ENCODE measurements at regions not wholly inside any gene's neighbourhood (a gene's known extent, or its start where the extent isn't known, plus 50 kb on each side); places are given as distances from the start of the nearest gene placed in this dataset.

DNA sequence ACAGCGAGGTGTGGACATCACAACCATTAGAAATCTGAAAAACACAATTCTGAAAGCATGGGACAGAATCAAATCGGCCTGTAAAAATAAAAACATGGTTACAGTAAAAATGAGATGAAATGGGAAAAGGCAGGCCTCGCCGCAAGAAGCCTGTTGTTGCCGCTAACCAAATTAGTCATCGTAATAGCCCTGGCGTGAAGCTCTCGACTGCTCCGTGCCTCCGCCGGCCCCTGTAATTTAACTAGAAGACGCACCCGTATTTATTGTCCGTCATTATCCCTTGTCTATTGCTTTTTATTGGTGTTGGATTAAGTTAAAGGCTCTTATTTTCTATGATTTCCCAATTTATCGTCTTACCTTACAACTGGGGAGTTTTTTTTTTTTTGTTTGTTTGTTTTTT, 334.6 kb upstream of the EEF2KMT start:
- DNase-seq: no peak
- Mint-ChIP-seq H3K36me3 (no peaks in the 10 kb centered on the region), H3K27me3 (peaks cover 3% of the 10 kb centered on the region in 2 donors), H3K27ac (no peak overlapping the region), H3K4me3 (no peak overlapping the region), H3K9me3 (peaks cover 0 to 3% (median 0%) of the 10 kb centered on the region in 8 donors), H3K4me1 (no peaks in the 10 kb centered on the region)
- Histone ChIP-seq H3K36me3 (ENCODE audit: insufficient read depth, low read length) (no peaks in the 10 kb centered on the region), H3K27ac (ENCODE audit: low read depth, low read length) (no peak overlapping the region), H3K4me1 (ENCODE audit: insufficient read depth, low read length) (no peaks in the 10 kb centered on the region), H3K4me3 (ENCODE audit: low read length in 2 of 2) (no peak overlapping the region), H3K27me3 (ENCODE audit: insufficient read depth, low read length) (no peaks in the 10 kb centered on the region), H3K9me3 (ENCODE audit: control insufficient read depth in 1 of 2, low read length in 2 of 2) (no peaks in the 10 kb centered on the region)
- intact Hi-C loops (cut with micrococcal nuclease): no loop called here
- POLR2A ChIA-PET (ENCODE audit: partially characterized antibody): no interaction called here
- CTCF ChIA-PET (ENCODE audit: partially characterized antibody): interaction anchor here (0.7 kb wide), 1 partner anchor 11 kb away, joined by 3 read pairs; no protein-coding TSS in a partner anchor

DNA sequence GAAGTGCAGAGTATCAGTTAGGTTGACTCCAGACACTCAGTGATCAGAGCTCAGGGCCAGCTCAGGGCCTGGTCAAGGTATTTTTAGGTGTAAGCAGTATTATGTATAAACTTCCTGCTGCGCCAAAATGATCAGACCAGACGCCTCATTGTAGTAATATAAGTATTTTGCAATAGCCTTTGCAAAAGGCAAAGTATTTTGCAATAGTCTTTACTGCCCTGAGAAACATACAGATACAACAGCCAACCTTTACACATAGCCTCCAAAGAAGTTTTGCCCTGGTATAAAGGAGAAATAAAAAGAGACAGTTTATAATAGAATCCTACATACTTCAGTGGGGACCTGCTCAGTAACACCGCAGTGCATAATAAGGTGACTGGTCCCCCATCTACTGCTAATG, 333.0 kb upstream of the EEF2KMT start:
- Histone ChIP-seq H3K9me3 (ENCODE audit: control insufficient read depth in 1 of 2, low read length in 2 of 2) (no peaks in the 10 kb centered on the region), H3K27me3 (ENCODE audit: insufficient read depth, low read length) (no peaks in the 10 kb centered on the region), H3K36me3 (ENCODE audit: insufficient read depth, low read length) (no peaks in the 10 kb centered on the region), H3K27ac (ENCODE audit: low read depth, low read length) (no peak overlapping the region), H3K4me3 (ENCODE audit: low read length in 2 of 2) (no peak overlapping the region), H3K4me1 (ENCODE audit: insufficient read depth, low read length) (no peaks in the 10 kb centered on the region)
- H3K9me3 Mint-ChIP-seq: peaks cover 0 to 3% (median 0%) of the 10 kb centered on the region in 8 donors
- POLR2A ChIA-PET (ENCODE audit: partially characterized antibody): no interaction called here
- no peak overlapping the region for H3K27ac Mint-ChIP-seq
- intact Hi-C loops (cut with micrococcal nuclease): no loop called here
- peaks cover 3 to 5% of the 10 kb centered on the region in 2 donors for H3K27me3 Mint-ChIP-seq
- H3K4me3 Mint-ChIP-seq: no peak overlapping the region
- CTCF ChIA-PET (ENCODE audit: partially characterized antibody): no interaction called here
- DNase-seq: no peak
- no peaks in the 10 kb centered on the region for H3K36me3 Mint-ChIP-seq
- no peaks in the 10 kb centered on the region for H3K4me1 Mint-ChIP-seq

DNA sequence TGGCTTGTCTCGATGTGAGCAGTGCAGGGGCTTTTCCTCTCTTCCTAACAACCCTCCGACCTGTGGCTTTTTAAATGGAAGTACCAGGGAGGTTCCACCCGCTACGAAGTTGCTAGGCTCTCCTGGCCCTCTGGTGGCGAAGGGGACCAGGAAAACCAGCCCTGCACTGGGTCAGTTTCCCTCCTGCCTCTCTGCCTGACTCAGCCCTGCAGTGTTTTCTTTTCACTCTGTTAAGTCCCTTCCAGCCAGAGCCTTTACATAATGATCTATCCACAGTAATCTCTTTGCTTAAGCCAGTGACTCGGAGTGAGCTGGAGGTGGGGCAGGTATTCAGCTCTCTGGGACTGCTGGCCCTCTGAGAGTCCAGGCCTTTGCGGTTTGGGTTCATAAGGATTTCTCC, 331.3 kb upstream of the EEF2KMT start:
- Histone ChIP-seq H3K27me3 (ENCODE audit: insufficient read depth, low read length) (no peaks in the 10 kb centered on the region), H3K9me3 (ENCODE audit: control insufficient read depth in 1 of 2, low read length in 2 of 2) (no peaks in the 10 kb centered on the region), H3K4me3 (ENCODE audit: low read length in 2 of 2) (no peak overlapping the region), H3K27ac (ENCODE audit: low read depth, low read length) (no peak overlapping the region), H3K36me3 (ENCODE audit: insufficient read depth, low read length) (no peaks in the 10 kb centered on the region), H3K4me1 (ENCODE audit: insufficient read depth, low read length) (no peaks in the 10 kb centered on the region)
- no peak for DNase-seq
- H3K4me3 Mint-ChIP-seq: no peak overlapping the region
- no peak overlapping the region for H3K27ac Mint-ChIP-seq
- POLR2A ChIA-PET (ENCODE audit: partially characterized antibody): no interaction called here
- CTCF ChIA-PET (ENCODE audit: partially characterized antibody): no interaction called here
- H3K4me1 Mint-ChIP-seq: no peaks in the 10 kb centered on the region
- intact Hi-C loops (cut with micrococcal nuclease): no loop called here
- no peaks in the 10 kb centered on the region for H3K9me3 Mint-ChIP-seq
- no peaks in the 10 kb centered on the region for H3K36me3 Mint-ChIP-seq
- H3K27me3 Mint-ChIP-seq: peaks cover 0 to 5% of the 10 kb centered on the region in 2 donors

DNA sequence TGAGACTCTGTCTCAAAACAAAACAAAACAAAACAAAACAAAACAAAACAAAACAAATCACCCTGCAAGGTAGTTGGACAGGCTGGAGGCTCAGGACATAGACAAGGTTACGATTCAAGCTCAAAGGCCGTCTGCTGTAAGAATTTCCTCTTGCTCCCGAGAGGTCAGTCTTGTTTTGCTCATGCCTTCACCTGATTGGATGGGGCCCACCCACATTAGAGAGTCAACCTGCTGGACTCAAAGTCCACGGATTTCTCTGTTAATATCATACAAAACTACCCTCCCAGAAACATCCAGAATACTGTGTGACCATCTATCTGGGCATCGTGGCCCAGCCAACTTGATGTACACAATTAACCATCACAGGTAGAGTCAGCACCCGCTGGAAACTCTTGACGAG, 330.0 kb upstream of the EEF2KMT start:
- Mint-ChIP-seq H3K4me1 (no peaks in the 10 kb centered on the region), H3K27me3 (peaks cover 0 to 5% of the 10 kb centered on the region in 2 donors), H3K4me3 (no peak overlapping the region), H3K9me3 (no peaks in the 10 kb centered on the region), H3K36me3 (no peaks in the 10 kb centered on the region), H3K27ac (no peak overlapping the region)
- no peaks in the 10 kb centered on the region for H3K27me3 ChIP-seq (ENCODE audit: insufficient read depth, low read length)
- CTCF ChIA-PET (ENCODE audit: partially characterized antibody): no interaction called here
- no peak overlapping the region for H3K4me3 ChIP-seq (ENCODE audit: low read length in 2 of 2)
- H3K27ac ChIP-seq (ENCODE audit: low read depth, low read length): no peak overlapping the region
- H3K9me3 ChIP-seq (ENCODE audit: control insufficient read depth in 1 of 2, low read length in 2 of 2): no peaks in the 10 kb centered on the region
- POLR2A ChIA-PET (ENCODE audit: partially characterized antibody): no interaction called here
- DNase-seq: no peak
- H3K4me1 ChIP-seq (ENCODE audit: insufficient read depth, low read length): no peaks in the 10 kb centered on the region
- H3K36me3 ChIP-seq (ENCODE audit: insufficient read depth, low read length): no peaks in the 10 kb centered on the region
- intact Hi-C loops (cut with micrococcal nuclease): no loop called here

DNA sequence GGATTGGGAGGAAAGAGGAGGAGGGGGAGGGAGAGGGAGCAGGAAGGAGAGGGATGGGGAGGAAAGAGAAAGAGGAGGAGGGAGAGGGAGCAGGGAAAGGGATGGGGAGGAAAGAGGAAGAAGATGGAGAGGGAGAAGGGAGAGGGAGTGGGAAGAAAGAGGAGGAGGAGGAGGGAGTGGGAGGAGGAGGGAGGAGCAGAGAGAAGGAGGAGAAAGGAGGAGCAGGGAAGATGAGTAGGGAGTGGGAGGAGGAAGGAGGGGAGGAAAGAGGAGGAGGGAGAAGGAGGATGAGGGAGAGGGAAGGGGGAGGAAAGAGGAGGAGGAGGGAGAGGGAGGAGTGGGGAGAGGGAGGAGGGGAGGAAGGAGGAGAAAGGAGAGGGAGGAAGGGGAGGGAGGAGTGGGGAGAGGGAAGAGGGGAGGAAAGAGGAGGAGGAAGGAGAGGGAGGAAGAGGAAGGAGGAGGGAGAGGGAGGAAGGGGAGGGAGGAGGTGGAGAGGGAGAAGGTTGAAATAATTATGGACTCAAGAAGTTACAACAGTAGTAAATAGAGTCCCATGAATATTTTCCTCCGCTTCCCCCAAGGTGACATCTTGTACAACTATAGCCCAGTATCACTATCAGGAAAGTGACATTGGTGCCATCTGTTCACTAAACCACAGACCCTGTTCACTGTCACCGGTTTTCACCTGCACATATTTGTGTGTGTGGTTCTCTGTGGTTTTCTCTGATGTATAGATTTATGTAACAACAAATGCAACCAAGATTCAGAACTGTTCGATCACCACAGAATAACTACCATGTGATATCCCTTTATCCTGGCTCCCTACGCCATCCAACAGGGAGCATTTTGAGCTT, 325.3 kb upstream of the EEF2KMT start:
- ChIA-PET POLR2A (ENCODE audit: partially characterized antibody) (no interaction called here), CTCF (ENCODE audit: partially characterized antibody) (no interaction called here)
- peaks cover 2 to 3% of the 10 kb centered on the region in 2 donors for H3K27me3 Mint-ChIP-seq
- Histone ChIP-seq H3K27ac (ENCODE audit: low read depth, low read length) (no peak overlapping the region), H3K4me1 (ENCODE audit: insufficient read depth, low read length) (no peaks in the 10 kb centered on the region), H3K27me3 (ENCODE audit: insufficient read depth, low read length) (no peaks in the 10 kb centered on the region), H3K4me3 (ENCODE audit: low read length in 2 of 2) (no peak overlapping the region), H3K9me3 (ENCODE audit: control insufficient read depth in 1 of 2, low read length in 2 of 2) (no peaks in the 10 kb centered on the region), H3K36me3 (ENCODE audit: insufficient read depth, low read length) (no peaks in the 10 kb centered on the region)
- no peak overlapping the region for H3K4me3 Mint-ChIP-seq
- intact Hi-C loops (cut with micrococcal nuclease): no loop called here
- no peaks in the 10 kb centered on the region for H3K4me1 Mint-ChIP-seq
- H3K9me3 Mint-ChIP-seq: peaks cover 0 to 5% (median 0%) of the 10 kb centered on the region in 8 donors
- H3K36me3 Mint-ChIP-seq: no peaks in the 10 kb centered on the region
- H3K27ac Mint-ChIP-seq: no peak overlapping the region
- DNase-seq: no peak

DNA sequence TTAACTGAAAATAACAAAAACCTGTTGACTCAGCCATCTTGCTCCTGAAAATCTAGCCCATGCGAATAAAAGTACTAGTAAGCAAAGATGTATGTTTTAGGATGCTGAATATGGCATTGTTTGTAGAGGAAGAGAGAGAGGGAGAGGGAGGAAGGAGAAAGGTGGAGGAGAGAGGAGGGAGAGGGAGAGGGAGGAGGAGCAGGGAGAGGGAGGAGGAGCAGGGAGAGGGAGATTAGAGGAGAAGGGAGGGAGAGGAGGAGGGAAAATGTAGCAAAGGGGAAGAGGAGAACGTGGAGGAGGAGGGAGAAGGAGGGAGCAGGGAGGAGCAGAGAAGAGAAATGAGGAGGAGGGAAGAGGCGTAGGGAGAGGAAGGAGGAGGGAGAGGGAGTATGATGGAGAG, 324.5 kb upstream of the EEF2KMT start:
- Mint-ChIP-seq H3K4me3 (no peak overlapping the region), H3K27me3 (peaks cover 2 to 3% of the 10 kb centered on the region in 2 donors), H3K4me1 (no peaks in the 10 kb centered on the region), H3K9me3 (peaks cover 0 to 5% (median 0%) of the 10 kb centered on the region in 8 donors), H3K27ac (no peak overlapping the region), H3K36me3 (no peaks in the 10 kb centered on the region)
- ChIA-PET CTCF (ENCODE audit: partially characterized antibody) (no interaction called here), POLR2A (ENCODE audit: partially characterized antibody) (no interaction called here)
- DNase-seq: no peak
- H3K9me3 ChIP-seq (ENCODE audit: control insufficient read depth in 1 of 2, low read length in 2 of 2): no peaks in the 10 kb centered on the region
- no peaks in the 10 kb centered on the region for H3K27me3 ChIP-seq (ENCODE audit: insufficient read depth, low read length)
- intact Hi-C loops (cut with micrococcal nuclease): no loop called here
- no peak overlapping the region for H3K27ac ChIP-seq (ENCODE audit: low read depth, low read length)
- H3K4me3 ChIP-seq (ENCODE audit: low read length in 2 of 2): no peak overlapping the region
- no peaks in the 10 kb centered on the region for H3K36me3 ChIP-seq (ENCODE audit: insufficient read depth, low read length)
- H3K4me1 ChIP-seq (ENCODE audit: insufficient read depth, low read length): no peaks in the 10 kb centered on the region

DNA sequence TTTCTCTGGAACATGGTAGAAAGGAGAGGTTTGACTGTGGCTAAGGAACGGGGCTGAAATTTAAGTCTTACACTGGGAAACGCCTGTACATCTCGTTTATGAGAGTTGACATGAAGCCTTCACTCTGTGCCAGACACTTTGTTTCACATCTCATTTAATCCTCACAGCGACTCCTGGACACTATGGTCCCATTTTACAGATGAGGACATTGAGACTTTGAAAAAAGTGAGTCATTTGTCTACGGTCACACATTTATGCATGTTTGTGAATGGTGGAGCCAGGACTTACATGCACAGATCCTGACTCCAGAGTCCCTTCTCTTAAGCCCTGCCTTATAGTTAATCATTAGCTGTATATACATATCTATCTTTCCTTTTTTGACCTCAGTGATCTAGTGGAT, 318.4 kb upstream of the EEF2KMT start:
- H3K4me3 ChIP-seq (ENCODE audit: low read length in 2 of 2): no peak overlapping the region
- peaks cover 1 to 2% of the 10 kb centered on the region in 2 donors for H3K27me3 Mint-ChIP-seq
- no peak overlapping the region for H3K27ac ChIP-seq (ENCODE audit: low read depth, low read length)
- H3K36me3 Mint-ChIP-seq: no peaks in the 10 kb centered on the region
- H3K27me3 ChIP-seq (ENCODE audit: insufficient read depth, low read length): no peaks in the 10 kb centered on the region
- no peak for DNase-seq
- ChIA-PET CTCF (ENCODE audit: partially characterized antibody) (no interaction called here), POLR2A (ENCODE audit: partially characterized antibody) (no interaction called here)
- no peaks in the 10 kb centered on the region for H3K4me1 ChIP-seq (ENCODE audit: insufficient read depth, low read length)
- intact Hi-C loops (cut with micrococcal nuclease): no loop called here
- no peak overlapping the region for H3K27ac Mint-ChIP-seq
- H3K4me1 Mint-ChIP-seq: no peaks in the 10 kb centered on the region
- H3K4me3 Mint-ChIP-seq: no peak overlapping the region
- peaks cover 0 to 9% (median 1%) of the 10 kb centered on the region in 8 donors for H3K9me3 Mint-ChIP-seq
- H3K36me3 ChIP-seq (ENCODE audit: insufficient read depth, low read length): no peaks in the 10 kb centered on the region
- H3K9me3 ChIP-seq (ENCODE audit: control insufficient read depth in 1 of 2, low read length in 2 of 2): no peaks in the 10 kb centered on the region

Measured in CD4-positive, alpha-beta memory T cell (primary cell).